ENCODE measurements at regions not wholly inside any gene's neighbourhood (a gene's known extent, or its start where the extent isn't known, plus 50 kb on each side); places are given as distances from the start of the nearest gene placed in this dataset.

DNA sequence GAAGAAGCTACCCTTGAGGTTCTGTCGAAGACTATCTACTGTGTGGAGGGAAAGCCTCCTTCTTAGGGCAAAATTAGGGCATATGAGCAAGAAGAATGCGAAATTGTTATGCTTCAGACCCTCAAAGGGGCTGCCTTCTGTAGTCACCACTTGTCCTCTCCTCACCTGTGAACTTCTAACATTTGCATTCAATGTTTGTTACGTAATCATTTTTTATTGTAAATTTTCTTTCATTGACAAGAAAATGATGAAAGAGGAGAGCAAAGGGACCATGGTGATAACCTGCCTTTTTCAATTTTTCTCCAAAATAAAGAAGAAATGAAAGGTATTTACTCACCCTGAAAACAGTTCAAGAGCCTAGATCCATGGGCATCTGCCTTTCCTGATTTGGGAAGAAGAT, 193.0 kb downstream of the SP3 start:
- Mint-ChIP-seq H3K36me3 (ENCODE audit: low read depth) (no peaks in the 10 kb centered on the region), H3K4me1 (ENCODE audit: low read depth) (no peaks in the 10 kb centered on the region), H3K4me3 (ENCODE audit: low read depth) (no peak overlapping the region), H3K27me3 (ENCODE audit: low read depth) (peaks cover 5% of the 10 kb centered on the region), H3K9me3 (no peaks in the 10 kb centered on the region), H3K27ac (no peak overlapping the region)
- DNase-seq (ENCODE audit: low spot score): no peak
- intact Hi-C loops (cut with micrococcal nuclease): no loop called here

DNA sequence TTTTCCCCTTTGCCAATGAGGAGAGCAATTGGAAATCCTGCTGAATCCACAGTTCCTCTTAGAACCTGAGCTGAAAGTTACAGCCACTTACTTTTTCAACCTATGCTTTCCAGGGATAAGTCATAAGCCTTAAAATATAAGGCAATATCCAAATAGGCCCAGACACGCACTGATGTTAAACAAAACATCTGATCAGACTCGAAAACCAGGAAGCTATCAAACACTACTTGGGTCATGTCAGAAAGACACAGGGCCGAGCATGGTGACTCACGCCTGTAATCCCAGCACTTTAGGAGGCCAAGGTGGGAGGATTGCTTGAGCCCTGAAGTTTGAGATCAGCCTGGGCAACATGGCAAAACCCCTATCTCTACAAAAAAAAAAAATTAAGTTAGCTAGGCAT, 192.1 kb downstream of the SP3 start:
- Mint-ChIP-seq H3K27me3 (ENCODE audit: low read depth) (peaks cover 5% of the 10 kb centered on the region), H3K4me3 (ENCODE audit: low read depth) (no peak overlapping the region), H3K36me3 (ENCODE audit: low read depth) (no peaks in the 10 kb centered on the region)

DNA sequence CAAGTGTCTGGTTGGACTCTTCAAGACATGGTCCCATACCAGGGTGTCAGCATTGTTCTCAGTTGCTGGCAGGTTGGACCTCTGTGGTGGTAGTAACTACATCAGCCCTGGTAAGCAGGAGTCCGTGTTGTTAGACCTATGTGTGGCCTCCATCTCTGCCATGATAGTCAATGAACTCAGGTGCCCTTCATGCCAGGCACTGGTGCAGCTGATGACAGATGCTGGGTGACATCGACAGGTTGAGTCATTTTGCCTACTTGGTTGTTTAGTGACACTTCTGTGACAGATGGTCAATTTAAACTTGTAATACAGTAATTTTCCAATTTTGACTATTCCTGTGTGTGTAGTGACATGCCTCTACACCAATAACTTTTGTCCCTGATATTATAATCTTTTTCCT, 189.7 kb downstream of the SP3 start:
- no peak overlapping the region for H3K4me3 Mint-ChIP-seq (ENCODE audit: low read depth)
- H3K36me3 Mint-ChIP-seq (ENCODE audit: low read depth): no peaks in the 10 kb centered on the region
- no peaks in the 10 kb centered on the region for H3K9me3 Mint-ChIP-seq
- no peak overlapping the region for H3K27ac Mint-ChIP-seq
- H3K27me3 Mint-ChIP-seq (ENCODE audit: low read depth): peaks cover 3% of the 10 kb centered on the region
- intact Hi-C loops (cut with micrococcal nuclease): no loop called here
- no peak for DNase-seq (ENCODE audit: low spot score)
- H3K4me1 Mint-ChIP-seq (ENCODE audit: low read depth): no peaks in the 10 kb centered on the region

More for the DNA sequence above, 192.1 kb downstream of the SP3 start:
- no peak overlapping the region for H3K27ac Mint-ChIP-seq
- no peak for DNase-seq (ENCODE audit: low spot score)
- intact Hi-C loops (cut with micrococcal nuclease): no loop called here
- no peaks in the 10 kb centered on the region for H3K9me3 Mint-ChIP-seq
- H3K4me1 Mint-ChIP-seq (ENCODE audit: low read depth): no peaks in the 10 kb centered on the region

DNA sequence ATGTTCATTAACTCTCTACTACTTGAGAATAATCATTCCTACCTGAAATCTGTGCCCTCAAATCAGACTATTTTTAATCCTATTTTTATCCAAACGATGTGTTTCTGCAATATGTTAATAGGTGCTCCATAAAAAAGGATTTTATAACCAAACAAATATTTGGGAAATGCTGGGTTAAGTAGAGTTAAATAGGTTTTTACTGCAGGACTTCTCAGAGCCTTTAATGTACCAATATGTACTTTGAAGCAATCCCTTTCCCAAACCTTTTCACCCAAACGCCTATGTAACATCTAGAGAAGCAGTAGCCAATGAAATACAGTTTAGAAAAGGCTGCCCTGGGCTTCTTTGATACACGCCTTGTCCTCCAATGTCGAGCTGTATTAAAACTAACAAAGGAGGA, 182.5 kb downstream of the SP3 start:
- Mint-ChIP-seq H3K4me1 (ENCODE audit: low read depth) (no peaks in the 10 kb centered on the region), H3K4me3 (ENCODE audit: low read depth) (no peak overlapping the region), H3K27ac (no peak overlapping the region), H3K27me3 (ENCODE audit: low read depth) (peaks cover 19% of the 10 kb centered on the region), H3K36me3 (ENCODE audit: low read depth) (no peaks in the 10 kb centered on the region), H3K9me3 (no peaks in the 10 kb centered on the region)
- intact Hi-C loops (cut with micrococcal nuclease): no loop called here
- DNase-seq (ENCODE audit: low spot score): no peak

DNA sequence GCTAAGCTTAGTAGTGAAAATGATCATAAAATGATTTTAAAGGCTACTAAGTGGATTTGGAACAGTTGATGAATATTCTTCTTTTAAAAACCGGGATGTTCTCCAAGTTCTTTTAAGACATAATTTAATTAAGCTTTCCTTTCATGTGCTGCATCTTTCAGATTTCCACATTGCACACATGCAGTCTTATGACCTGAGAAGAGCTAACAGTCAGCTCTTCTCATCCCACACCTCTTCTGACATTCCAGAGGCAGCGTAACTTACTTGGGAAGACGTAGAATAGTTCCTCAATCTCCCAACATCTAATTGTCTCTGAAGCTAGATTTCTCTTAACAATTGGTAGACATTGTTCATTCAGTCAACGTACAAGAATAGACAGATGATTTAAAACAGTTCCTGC, 181.8 kb downstream of the SP3 start:
- no peak overlapping the region for H3K4me3 Mint-ChIP-seq (ENCODE audit: low read depth)
- H3K36me3 Mint-ChIP-seq (ENCODE audit: low read depth): no peaks in the 10 kb centered on the region
- no peaks in the 10 kb centered on the region for H3K9me3 Mint-ChIP-seq
- no peak overlapping the region for H3K27ac Mint-ChIP-seq
- intact Hi-C loops (cut with micrococcal nuclease): no loop called here
- H3K4me1 Mint-ChIP-seq (ENCODE audit: low read depth): no peaks in the 10 kb centered on the region
- DNase-seq (ENCODE audit: low spot score): no peak
- H3K27me3 Mint-ChIP-seq (ENCODE audit: low read depth): peaks cover 19% of the 10 kb centered on the region

DNA sequence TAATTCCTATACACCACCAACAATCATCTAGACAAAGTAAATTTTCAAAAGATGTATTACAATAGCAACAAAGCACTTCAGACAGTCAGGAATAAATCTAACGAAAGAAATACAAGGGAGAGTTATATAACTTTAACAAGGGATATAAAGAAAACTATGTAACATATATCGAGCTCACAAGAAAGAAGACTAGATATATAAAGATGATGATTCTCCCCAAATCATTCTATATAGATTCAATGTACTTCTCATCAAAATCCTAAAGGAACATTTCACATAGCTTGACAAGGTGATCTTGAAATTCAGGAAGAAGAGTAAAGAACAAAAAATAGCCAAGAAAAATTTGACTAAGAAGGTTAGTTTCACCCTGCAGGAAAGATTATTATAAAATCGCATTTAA, 179.4 kb downstream of the SP3 start:
- Mint-ChIP-seq H3K36me3 (ENCODE audit: low read depth) (no peaks in the 10 kb centered on the region), H3K4me1 (ENCODE audit: low read depth) (no peaks in the 10 kb centered on the region), H3K27ac (no peak overlapping the region), H3K27me3 (ENCODE audit: low read depth) (peaks cover 19% of the 10 kb centered on the region), H3K9me3 (no peaks in the 10 kb centered on the region), H3K4me3 (ENCODE audit: low read depth) (no peak overlapping the region)
- intact Hi-C loops (cut with micrococcal nuclease): no loop called here
- no peak for DNase-seq (ENCODE audit: low spot score)

DNA sequence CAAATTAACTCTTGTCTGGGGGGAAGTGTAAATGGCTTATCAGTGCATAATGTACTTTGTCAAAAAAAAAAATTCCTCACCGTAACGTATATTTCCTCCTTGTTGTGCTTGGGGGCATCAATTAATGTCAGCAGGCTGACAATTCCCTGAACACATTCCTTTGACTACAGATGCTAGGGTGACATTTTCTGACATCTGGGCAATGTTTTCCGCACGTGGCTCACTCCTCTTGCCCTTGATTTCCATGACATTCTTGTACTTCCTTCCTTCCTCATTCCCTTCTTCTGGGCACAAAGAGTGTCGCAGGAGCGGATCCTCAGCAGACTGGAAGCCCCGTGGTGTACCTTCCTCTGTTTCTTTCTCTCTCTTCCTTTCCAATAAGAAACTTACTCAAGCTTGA, 173.7 kb downstream of the SP3 start:
- Mint-ChIP-seq H3K36me3 (ENCODE audit: low read depth) (no peaks in the 10 kb centered on the region), H3K9me3 (no peaks in the 10 kb centered on the region), H3K4me1 (ENCODE audit: low read depth) (no peaks in the 10 kb centered on the region), H3K27me3 (ENCODE audit: low read depth) (peaks cover 20% of the 10 kb centered on the region), H3K4me3 (ENCODE audit: low read depth) (no peak overlapping the region), H3K27ac (no peak overlapping the region)
- DNase-seq (ENCODE audit: low spot score): no peak
- intact Hi-C loops (cut with micrococcal nuclease): no loop called here

DNA sequence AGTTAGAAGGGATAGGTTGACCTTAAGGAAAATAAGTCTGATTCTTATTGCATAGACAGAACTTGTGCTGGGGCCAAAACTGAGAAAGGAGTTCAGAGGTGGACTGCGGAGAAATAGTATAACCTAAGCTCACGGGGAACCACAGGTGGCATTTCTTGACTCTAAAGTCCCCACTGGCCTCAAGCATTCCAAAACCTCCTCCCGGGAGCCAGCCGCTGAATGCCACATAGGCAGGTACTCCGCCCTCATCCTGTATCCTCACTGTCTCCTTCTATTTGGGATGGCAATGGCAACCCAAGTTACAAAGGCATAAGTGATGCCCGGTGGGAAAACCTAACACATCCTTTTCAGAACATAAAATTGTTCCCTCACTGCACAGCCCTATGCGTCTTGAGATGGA, 173.0 kb downstream of the SP3 start:
- Mint-ChIP-seq H3K4me3 (ENCODE audit: low read depth) (no peak overlapping the region), H3K9me3 (no peaks in the 10 kb centered on the region)
- intact Hi-C loops (cut with micrococcal nuclease): no loop called here

DNA sequence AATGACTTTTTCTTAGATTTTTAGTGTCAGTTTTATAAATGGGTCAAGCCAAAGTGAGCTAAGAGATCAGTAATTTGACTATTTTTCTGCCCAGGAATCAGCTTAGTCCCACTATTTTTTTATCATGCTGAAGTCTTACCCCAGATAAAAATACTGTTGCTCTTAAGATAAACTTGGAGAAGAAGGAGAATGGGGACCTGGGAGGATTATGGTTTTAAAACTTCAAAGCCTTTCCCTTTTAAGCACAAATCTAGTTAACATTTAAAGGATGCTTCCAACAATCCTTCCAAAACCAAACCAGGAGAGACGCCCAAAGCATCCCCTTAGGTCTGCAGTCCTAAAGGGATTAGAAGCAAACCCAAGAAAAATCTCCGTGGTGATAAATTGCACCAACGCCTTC, 172.4 kb downstream of the SP3 start:
- Mint-ChIP-seq H3K27me3 (ENCODE audit: low read depth) (peaks cover 20% of the 10 kb centered on the region), H3K4me3 (ENCODE audit: low read depth) (no peak overlapping the region), H3K27ac (no peak overlapping the region), H3K36me3 (ENCODE audit: low read depth) (no peaks in the 10 kb centered on the region), H3K4me1 (ENCODE audit: low read depth) (no peaks in the 10 kb centered on the region), H3K9me3 (no peaks in the 10 kb centered on the region)
- no peak for DNase-seq (ENCODE audit: low spot score)
- intact Hi-C loops (cut with micrococcal nuclease): no loop called here

More for the DNA sequence above, 173.0 kb downstream of the SP3 start:
- Mint-ChIP-seq H3K36me3 (ENCODE audit: low read depth) (no peaks in the 10 kb centered on the region), H3K4me1 (ENCODE audit: low read depth) (no peaks in the 10 kb centered on the region), H3K27me3 (ENCODE audit: low read depth) (peaks cover 20% of the 10 kb centered on the region), H3K27ac (no peak overlapping the region)
- no peak for DNase-seq (ENCODE audit: low spot score)

DNA sequence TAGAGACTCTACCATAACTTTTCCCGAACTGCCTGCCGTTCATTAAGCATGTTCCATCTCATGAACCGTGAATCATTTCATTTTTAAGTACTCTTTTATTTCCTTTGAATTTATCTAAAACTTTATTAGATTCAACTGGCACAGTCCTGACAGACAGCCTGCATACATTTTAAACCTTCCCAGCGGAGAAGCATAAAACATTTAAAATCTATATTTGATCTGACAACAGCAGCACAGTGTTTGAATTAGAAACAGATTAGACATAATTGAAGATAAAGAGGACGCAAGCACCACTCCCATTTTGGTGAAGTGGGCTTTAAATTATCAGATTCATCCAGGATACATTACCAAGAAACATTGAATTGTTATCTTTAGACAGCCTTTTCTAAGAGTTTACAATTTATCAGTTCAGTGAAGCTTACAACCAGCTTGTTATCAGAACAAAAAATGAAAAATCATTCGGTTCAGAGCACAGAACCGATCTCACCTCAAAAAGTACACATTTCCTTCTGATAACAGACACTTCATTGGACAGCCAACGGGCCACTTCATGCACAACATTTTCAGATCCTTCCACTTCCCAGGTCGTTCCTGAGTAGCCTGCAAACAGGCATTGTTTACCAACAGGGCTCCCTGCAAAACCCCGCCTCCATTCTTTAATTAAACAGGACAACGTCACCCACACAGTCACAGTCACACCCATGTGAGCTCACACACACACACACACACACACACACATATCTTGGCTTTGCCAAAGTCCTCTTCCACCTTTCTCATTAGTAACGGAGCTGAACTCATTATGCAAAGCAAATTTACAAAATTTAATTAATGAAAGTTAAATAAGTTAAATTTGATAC, 171.2 kb downstream of the SP3 start:
- no peak overlapping the region for H3K4me3 Mint-ChIP-seq (ENCODE audit: low read depth)
- DNase-seq (ENCODE audit: low spot score): no peak
- H3K27ac Mint-ChIP-seq: no peak overlapping the region
- intact Hi-C loops (cut with micrococcal nuclease): no loop called here
- H3K4me1 Mint-ChIP-seq (ENCODE audit: low read depth): no peaks in the 10 kb centered on the region
- peaks cover 23% of the 10 kb centered on the region for H3K27me3 Mint-ChIP-seq (ENCODE audit: low read depth)
- no peaks in the 10 kb centered on the region for H3K36me3 Mint-ChIP-seq (ENCODE audit: low read depth)
- H3K9me3 Mint-ChIP-seq: no peaks in the 10 kb centered on the region

DNA sequence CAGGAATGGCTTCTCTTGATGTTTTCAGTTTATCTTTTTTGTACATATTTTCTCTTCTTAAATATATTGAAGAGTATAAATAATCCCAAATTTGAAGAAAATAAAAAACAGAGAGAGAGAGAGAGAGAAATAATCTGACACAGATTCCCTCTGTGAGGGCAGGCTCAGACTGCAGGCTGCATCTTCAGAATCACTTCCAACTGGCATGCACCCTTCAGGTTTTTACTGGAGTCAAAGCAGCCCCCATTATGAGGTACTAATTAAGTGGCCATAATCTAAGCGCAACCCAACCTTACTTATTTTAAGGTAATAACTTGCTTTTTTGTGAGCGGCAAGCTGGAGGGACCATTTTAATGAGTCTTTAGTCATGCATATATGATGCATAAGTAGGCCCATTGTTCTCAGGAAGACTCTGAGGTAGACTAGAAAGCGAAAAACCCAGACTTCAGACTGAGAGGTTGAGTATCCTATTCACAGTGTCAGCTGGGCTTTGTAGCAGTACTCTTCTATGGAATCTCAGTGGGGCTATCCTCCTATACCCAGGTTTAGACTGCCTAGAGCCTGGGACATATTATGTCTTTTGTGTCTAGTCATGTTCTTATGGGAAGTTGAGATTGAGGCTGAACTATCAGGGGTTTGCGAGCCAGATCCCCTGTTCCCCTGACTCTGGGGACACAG, 167.4 kb downstream of the SP3 start:
- Mint-ChIP-seq H3K27ac (no peak overlapping the region), H3K4me3 (ENCODE audit: low read depth) (no peak overlapping the region), H3K4me1 (ENCODE audit: low read depth) (no peaks in the 10 kb centered on the region), H3K27me3 (ENCODE audit: low read depth) (peaks cover 20% of the 10 kb centered on the region), H3K36me3 (ENCODE audit: low read depth) (no peaks in the 10 kb centered on the region), H3K9me3 (no peaks in the 10 kb centered on the region)
- intact Hi-C loops (cut with micrococcal nuclease): no loop called here
- DNase-seq (ENCODE audit: low spot score): no peak

DNA sequence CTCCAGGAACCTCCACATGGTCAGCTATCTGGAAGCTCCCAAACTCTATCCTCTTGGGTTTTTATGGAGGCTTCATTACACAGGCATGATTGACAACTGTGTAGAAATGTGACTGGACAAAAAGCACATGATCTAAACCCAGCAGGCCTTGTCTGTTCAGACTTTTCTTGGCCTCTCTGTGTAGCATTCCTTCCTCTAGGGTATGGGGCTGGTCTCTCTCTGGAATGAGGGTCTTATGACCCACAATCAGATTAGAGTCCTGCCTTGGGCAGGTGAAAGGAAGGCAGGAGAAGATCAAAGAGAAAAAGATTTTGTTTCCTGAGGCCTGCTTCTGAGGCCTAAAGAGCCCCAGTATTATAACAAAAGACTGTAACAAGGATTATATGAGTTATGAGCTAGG, 162.7 kb downstream of the SP3 start:
- no peaks in the 10 kb centered on the region for H3K4me1 Mint-ChIP-seq (ENCODE audit: low read depth)
- H3K27me3 Mint-ChIP-seq (ENCODE audit: low read depth): peaks cover 12% of the 10 kb centered on the region
- H3K36me3 Mint-ChIP-seq (ENCODE audit: low read depth): no peaks in the 10 kb centered on the region
- H3K27ac Mint-ChIP-seq: no peak overlapping the region
- H3K9me3 Mint-ChIP-seq: no peaks in the 10 kb centered on the region
- intact Hi-C loops (cut with micrococcal nuclease): no loop called here
- no peak overlapping the region for H3K4me3 Mint-ChIP-seq (ENCODE audit: low read depth)
- no peak for DNase-seq (ENCODE audit: low spot score)

DNA sequence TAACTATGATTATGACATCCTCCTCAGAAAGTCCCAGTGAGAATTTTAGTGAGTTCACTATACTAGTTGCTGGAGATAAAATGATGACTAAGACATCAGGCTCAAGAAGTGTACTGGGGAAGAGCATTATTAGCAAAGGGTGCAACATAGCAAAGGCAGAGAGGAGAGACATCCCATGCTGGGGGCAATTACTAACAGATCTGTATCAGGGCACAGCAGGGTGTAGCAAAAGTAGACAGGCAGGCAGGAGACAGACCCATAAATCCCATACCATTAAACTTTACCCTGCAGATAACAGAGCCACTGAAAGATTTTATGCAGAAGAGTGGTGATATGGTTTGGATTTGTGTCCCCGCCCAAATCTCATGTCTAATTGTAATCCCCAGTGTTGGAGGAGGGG, 161.7 kb downstream of the SP3 start:
- DNase-seq (ENCODE audit: low spot score): no peak
- Mint-ChIP-seq H3K4me1 (ENCODE audit: low read depth) (no peaks in the 10 kb centered on the region), H3K9me3 (no peaks in the 10 kb centered on the region), H3K36me3 (ENCODE audit: low read depth) (no peaks in the 10 kb centered on the region), H3K27me3 (ENCODE audit: low read depth) (peaks cover 9% of the 10 kb centered on the region), H3K4me3 (ENCODE audit: low read depth) (no peak overlapping the region), H3K27ac (no peak overlapping the region)
- intact Hi-C loops (cut with micrococcal nuclease): no loop called here
